Breast epithelium (tissue), 4 donors: ENCODE measurements at regions not wholly inside any gene's neighbourhood (a gene's known extent, or its start where the extent isn't known, plus 50 kb on each side); places are given as distances from the start of the nearest gene placed in this dataset.
A peak's percentile ranks its signal among the peaks of the same experiment; 100 is the strongest.

ENCODE experiments used
- DNase-seq, 2 donors: peaks; one replicate each; pipeline ENCODE4 v3.0.0-alpha.2; 2019; ENCODE audit warnings: low spot score in 2 of 2
- H3K27ac ChIP-seq, 2 donors: fragments of 200-600 bp; sonication (generic) in 1 of 2; one replicate each; pipeline ENCODE4 v1.5.1; 2016 to 2019; ENCODE audit warnings: mild to moderate bottlenecking in 1 of 2
- H3K27me3 ChIP-seq, 2 donors: fragments of 200-600 bp; sonication (generic) in 1 of 2; one replicate each; pipeline versions ENCODE4 v1.5.1 to v1.6.0; 2017 to 2019; ENCODE audit warnings: control low read depth in 1 of 2, mild to moderate bottlenecking in 1 of 2
- H3K36me3 ChIP-seq: fragments of 200-600 bp; one replicate; pipeline ENCODE4 v1.5.1; 2019
- H3K4me1 ChIP-seq, 2 donors: fragments of 200-600 bp; sonication (generic); one replicate each; pipeline ENCODE4 v1.5.1; 2016 to 2019; ENCODE audit warnings: control low read depth in 1 of 2
- H3K4me3 ChIP-seq, 3 donors: fragments of 200-600 bp; sonication (generic); 1 replicate in 2 of 3; 2 replicates in 1 of 3; pipeline ENCODE4 v1.5.1; 2016 to 2019; ENCODE audit warnings: mild to moderate bottlenecking in 3 of 3, moderate library complexity in 2 of 3
- H3K9me3 ChIP-seq, 2 donors: fragments of 200-600 bp; sonication (generic) in 1 of 2; one replicate each; pipeline ENCODE4 v1.5.1; 2016 to 2019; ENCODE audit warnings: control low read depth in 1 of 2
- POLR2A ChIP-seq: fragments of 450-650 bp; IDR thresholded peaks from one replicate; pipeline ENCODE4 v1.6.1; 2016; ENCODE audit warnings: antibody characterized with exemption, mild to moderate bottlenecking, moderate library complexity
- POLR2AphosphoS5 ChIP-seq, 3 donors: sonication (generic); formaldehyde crosslinking; IDR thresholded peaks; one replicate each; pipeline ENCODE4 v1.6.1; 2017; ENCODE audit warnings: antibody characterized with exemption in 3 of 3
- intact Hi-C: fragments of 100-400 bp; cut with DNase I; formaldehyde crosslinking; loops from one replicate; pipeline ENCODE4 v1.15.1; 2023; ENCODE audit warnings: low total_unique reads
- TF ChIP-seq, protein P1 (sequence below), 3 donors: fragments of 450-650 bp; IDR thresholded peaks; one replicate each; pipeline ENCODE4 v1.5.1; 2016 to 2017; ENCODE audit warnings: antibody characterized with exemption in 3 of 3, mild to moderate bottlenecking in 3 of 3, moderate library complexity in 3 of 3

DNA sequence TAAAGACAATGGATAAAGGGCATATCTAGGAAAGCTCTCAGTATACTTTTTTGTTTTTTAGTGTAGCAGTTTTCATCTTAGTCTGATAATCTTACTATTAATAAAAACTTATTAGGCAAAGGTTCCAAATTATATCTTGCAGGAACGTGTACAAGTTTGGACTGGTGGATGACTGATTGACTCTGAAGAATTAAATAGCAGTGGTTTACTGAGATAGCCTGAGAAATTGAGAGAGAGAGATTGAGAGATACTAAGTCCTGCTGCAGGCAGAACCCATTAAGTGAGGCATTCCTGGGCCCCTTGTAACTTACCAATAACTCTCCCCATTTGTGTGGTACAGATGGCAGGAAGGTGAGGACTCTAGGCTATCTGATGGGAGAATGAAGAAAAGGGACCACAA, 80.2 kb upstream of the SLC38A2 start:
- no peak overlapping the region for H3K27ac ChIP-seq
- H3K4me3 ChIP-seq: no peak overlapping the region
- intact Hi-C loops: no loop called here
- H3K9me3 ChIP-seq: no peaks in the 10 kb centered on the region
- no peaks in the 10 kb centered on the region for H3K36me3 ChIP-seq
- no peak for DNase-seq
- no peaks in the 10 kb centered on the region for H3K27me3 ChIP-seq
- no peak for TF ChIP-seq POLR2AphosphoS5 (IDR thresholded peaks at IDR 0.05)
- TF ChIP-seq POLR2A: no peak
- TF ChIP-seq, protein P1, sequence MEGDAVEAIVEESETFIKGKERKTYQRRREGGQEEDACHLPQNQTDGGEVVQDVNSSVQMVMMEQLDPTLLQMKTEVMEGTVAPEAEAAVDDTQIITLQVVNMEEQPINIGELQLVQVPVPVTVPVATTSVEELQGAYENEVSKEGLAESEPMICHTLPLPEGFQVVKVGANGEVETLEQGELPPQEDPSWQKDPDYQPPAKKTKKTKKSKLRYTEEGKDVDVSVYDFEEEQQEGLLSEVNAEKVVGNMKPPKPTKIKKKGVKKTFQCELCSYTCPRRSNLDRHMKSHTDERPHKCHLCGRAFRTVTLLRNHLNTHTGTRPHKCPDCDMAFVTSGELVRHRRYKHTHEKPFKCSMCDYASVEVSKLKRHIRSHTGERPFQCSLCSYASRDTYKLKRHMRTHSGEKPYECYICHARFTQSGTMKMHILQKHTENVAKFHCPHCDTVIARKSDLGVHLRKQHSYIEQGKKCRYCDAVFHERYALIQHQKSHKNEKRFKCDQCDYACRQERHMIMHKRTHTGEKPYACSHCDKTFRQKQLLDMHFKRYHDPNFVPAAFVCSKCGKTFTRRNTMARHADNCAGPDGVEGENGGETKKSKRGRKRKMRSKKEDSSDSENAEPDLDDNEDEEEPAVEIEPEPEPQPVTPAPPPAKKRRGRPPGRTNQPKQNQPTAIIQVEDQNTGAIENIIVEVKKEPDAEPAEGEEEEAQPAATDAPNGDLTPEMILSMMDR (IDR thresholded peaks at IDR 0.05): no peak
- H3K4me1 ChIP-seq: peaks cover 0 to 7% of the 10 kb centered on the region in 2 donors

DNA sequence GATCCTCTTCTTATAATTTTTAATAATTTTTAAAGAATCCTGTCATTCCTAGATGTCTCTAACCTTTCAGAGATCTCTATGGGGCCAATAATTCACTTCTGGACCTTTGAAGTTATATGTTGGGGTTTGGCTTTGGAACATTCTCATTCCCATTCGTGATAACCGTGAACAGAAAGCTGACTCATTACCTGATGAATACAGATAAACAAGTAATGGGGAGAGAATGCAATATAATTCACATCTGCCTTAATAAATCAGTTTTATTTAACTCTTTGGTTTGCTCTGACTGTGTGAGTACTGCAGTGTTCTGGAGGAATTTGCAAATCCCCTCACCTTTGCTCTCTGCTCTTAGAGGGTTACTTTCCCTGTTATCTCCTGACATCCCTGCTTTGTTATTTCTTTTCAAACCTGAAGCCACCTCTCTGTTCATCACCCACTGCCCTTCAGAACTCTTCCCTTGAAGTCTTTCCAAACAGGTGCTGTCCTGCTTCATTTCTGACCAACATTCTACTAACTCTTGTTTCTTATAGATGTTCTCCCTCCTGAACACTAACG, 79.6 kb upstream of the SLC38A2 start:
- Histone ChIP-seq H3K4me1 (peaks cover 0 to 7% of the 10 kb centered on the region in 2 donors), H3K36me3 (no peaks in the 10 kb centered on the region), H3K9me3 (no peaks in the 10 kb centered on the region), H3K27me3 (no peaks in the 10 kb centered on the region), H3K27ac (no peak overlapping the region), H3K4me3 (no peak overlapping the region)
- intact Hi-C loops: no loop called here
- DNase-seq: no peak
- TF ChIP-seq, protein P1 (IDR thresholded peaks at IDR 0.05): no peak
- TF ChIP-seq POLR2A (no peak), POLR2AphosphoS5 (IDR thresholded peaks at IDR 0.05) (no peak)

DNA sequence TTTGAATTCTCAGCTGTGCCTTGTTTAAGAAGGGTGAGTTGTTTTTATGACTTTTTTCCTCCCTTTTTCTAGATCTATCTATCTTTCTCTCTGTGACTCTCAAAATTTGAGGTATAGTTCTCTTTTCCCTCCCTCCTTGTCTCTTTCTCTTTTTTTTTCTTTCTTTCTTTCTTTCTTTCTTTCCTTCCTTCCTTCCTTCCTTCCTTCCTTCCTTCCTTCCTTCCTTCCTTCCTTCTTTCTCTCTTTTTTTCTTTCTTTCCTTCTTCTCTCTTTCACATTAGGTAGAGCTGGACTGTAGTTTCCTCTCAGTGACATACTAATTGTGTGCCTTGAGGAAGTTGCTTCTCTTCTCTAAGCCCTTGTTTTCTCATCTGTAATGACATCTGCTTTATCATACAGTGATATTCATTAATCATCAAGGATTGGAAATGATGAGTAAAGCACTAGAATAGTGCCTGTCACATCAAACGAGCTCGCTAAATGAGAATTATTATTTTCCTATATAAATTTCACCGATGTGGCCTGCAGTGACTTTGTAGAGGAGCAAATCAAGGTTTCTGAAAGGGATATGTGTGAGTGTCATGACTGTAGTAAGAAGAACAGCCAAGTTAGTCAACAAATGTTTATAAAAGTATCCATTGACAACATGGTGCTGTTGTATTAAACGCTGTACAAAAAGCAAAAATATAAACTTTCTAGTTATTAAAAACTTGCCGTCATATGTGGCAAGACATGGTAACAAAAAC, 78.9 kb upstream of the SLC38A2 start:
- no peak overlapping the region for H3K27ac ChIP-seq
- H3K36me3 ChIP-seq: no peaks in the 10 kb centered on the region
- no peak for DNase-seq
- TF ChIP-seq, protein P1 (IDR thresholded peaks at IDR 0.05): no peak
- TF ChIP-seq POLR2A: no peak
- no peak for TF ChIP-seq POLR2AphosphoS5 (IDR thresholded peaks at IDR 0.05)
- peaks cover 0 to 7% of the 10 kb centered on the region in 2 donors for H3K4me1 ChIP-seq
- H3K4me3 ChIP-seq: no peak overlapping the region
- no peaks in the 10 kb centered on the region for H3K9me3 ChIP-seq
- intact Hi-C loops: no loop called here
- no peaks in the 10 kb centered on the region for H3K27me3 ChIP-seq

DNA sequence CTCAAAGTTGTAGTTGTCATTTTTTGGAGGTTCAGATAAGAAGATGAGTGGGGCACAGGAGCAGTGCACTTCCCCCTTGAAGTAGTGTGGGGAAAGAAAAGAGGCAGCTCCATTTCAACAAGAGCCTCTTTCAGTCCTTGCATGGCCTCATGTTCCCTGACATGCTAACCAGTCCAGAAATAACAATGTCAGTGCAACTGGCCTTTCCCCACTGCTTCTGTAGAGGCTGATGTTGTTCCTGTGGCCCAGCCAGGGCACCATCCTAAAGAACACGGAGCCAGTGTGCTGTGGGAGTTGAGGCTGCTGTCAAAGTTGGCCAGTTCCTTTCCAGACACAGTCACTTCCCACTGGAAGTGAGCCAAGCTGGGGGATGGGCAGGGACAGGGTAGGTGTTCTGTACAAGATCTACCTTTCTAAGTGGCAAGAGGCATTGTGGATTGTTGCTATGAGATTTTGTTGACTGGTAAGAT, 77.7 kb upstream of the SLC38A2 start:
- H3K9me3 ChIP-seq: no peaks in the 10 kb centered on the region
- TF ChIP-seq POLR2A: no peak
- peak in 1 of 3 donors; percentile 28 for TF ChIP-seq POLR2AphosphoS5 (IDR thresholded peaks at IDR 0.05)
- DNase-seq: peak; percentile 43 to 55
- H3K27ac ChIP-seq: peak overlapping the region in 1 of 2 donors; percentile 20
- peaks cover 0 to 7% of the 10 kb centered on the region in 2 donors for H3K4me1 ChIP-seq
- no peak overlapping the region for H3K4me3 ChIP-seq
- no peaks in the 10 kb centered on the region for H3K36me3 ChIP-seq
- intact Hi-C loops: no loop called here
- no peaks in the 10 kb centered on the region for H3K27me3 ChIP-seq

DNA sequence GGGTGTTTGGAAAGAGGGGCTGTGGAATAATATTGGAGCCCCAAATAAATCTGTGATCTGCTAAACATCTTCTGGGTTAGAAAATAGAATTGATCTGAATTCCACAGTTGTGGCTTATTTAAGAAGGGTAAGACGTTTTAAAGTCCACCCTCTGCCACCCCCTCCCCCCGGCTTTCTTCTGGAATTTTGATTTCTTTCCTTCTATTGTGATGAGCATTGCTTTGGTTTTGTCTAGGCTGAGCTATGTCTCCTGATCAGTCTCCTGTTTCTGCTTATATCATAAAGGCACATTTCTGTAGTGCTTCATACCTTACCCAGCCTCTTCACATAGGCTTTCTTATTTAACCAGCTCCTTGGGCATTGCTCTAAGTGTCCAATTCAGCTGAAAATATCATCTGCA, 77.3 kb upstream of the SLC38A2 start:
- H3K27me3 ChIP-seq: no peaks in the 10 kb centered on the region
- TF ChIP-seq POLR2A: no peak
- TF ChIP-seq POLR2AphosphoS5 (IDR thresholded peaks at IDR 0.05): no peak
- TF ChIP-seq, protein P1 (IDR thresholded peaks at IDR 0.05): no peak
- peak overlapping the region in 1 of 2 donors; percentile 20 for H3K27ac ChIP-seq
- no peak for DNase-seq
- no peak overlapping the region for H3K4me3 ChIP-seq
- peaks cover 0 to 7% of the 10 kb centered on the region in 2 donors for H3K4me1 ChIP-seq
- no peaks in the 10 kb centered on the region for H3K9me3 ChIP-seq
- no peaks in the 10 kb centered on the region for H3K36me3 ChIP-seq
- intact Hi-C loops: no loop called here
